NOMO-1 treated with DMSO at 0.1 percent for 48 hours (cell line): ENCODE measurements at regions not wholly inside any gene's neighbourhood (a gene's known extent, or its start where the extent isn't known, plus 50 kb on each side); places are given as distances from the start of the nearest gene placed in this dataset.

Experiments
- DNase-seq: peaks from one replicate; lab custom pipeline; 2025; ENCODE audit not compliant: unreplicated experiment; lab: John Stamatoyannopoulos, UW

GRCh38 chr13:51027644-51028043, 83.4 kb downstream of the C13orf42 start:
- no peak for DNase-seq

GRCh38 chr13:51026016-51026415, 85.1 kb downstream of the C13orf42 start:
- no peak for DNase-seq

GRCh38 chr13:51025245-51025905, 85.7 kb downstream of the C13orf42 start:
- DNase-seq = no peak

GRCh38 chr13:51021811-51022210, 89.3 kb downstream of the C13orf42 start:
- peak; percentile 63 for DNase-seq

- no peak for DNase-seq
Observed at GRCh38 chr13:51020600-51020999, 90.5 kb downstream of the C13orf42 start.

- no peak for DNase-seq
Observed at GRCh38 chr13:51019026-51019425, 92.0 kb downstream of the C13orf42 start.

- DNase-seq = no peak
Observed at GRCh38 chr13:51017516-51017915, 93.6 kb downstream of the C13orf42 start.

GRCh38 chr13:51015973-51016372, 95.1 kb downstream of the C13orf42 start:
- DNase-seq = no peak

- DNase-seq = no peak
Observed at GRCh38 chr13:51009597-51009996, 100.0 kb downstream of the RNASEH2B start.

- no peak for DNase-seq
Observed at GRCh38 chr13:51007216-51007615, 97.6 kb downstream of the RNASEH2B start.

GRCh38 chr13:51006067-51006845, 96.7 kb downstream of the RNASEH2B start:
- no peak for DNase-seq
